BJ (cell line): ENCODE measurements at regions not wholly inside any gene's neighbourhood (a gene's known extent, or its start where the extent isn't known, plus 50 kb on each side); places are given as distances from the start of the nearest gene placed in this dataset.

Experiments
- CTCF ChIA-PET: fragments of 350-600 bp; formaldehyde crosslinking; extraction: SDS; loops from one replicate; lab custom pipeline; 2021; ENCODE audit warnings: antibody characterized with exemption, inconsistent platforms; lab: Yijun Ruan, JAX
- POLR2A ChIA-PET: fragments of 300-600 bp; sonication (Branson Sonifier 250); formaldehyde crosslinking; extraction: SDS; loops from one replicate; lab custom pipeline; 2021; ENCODE audit warnings: antibody characterized with exemption; lab: Charles Lee
- DNase-seq: peaks from one replicate; pipeline ENCODE4 v3.0.0-alpha.2; 2011; ENCODE audit warnings: low read depth
- H3K27me3 ChIP-seq: 2 replicates; pipeline ENCODE4 v1.6.0; 2011; ENCODE audit warnings: low read length; ENCODE audit not compliant: control insufficient read depth, insufficient read depth
- H3K36me3 ChIP-seq: 2 replicates; pipeline ENCODE4 v1.5.1; 2011; ENCODE audit warnings: low read length; ENCODE audit not compliant: control insufficient read depth, insufficient read depth
- H3K4me3 ChIP-seq: 2 replicates; pipeline ENCODE4 v1.5.1; 2011; ENCODE audit warnings: low read depth, mild to moderate bottlenecking, control low read depth, low read length
- TF ChIP-seq, protein P1 (sequence below): IDR thresholded peaks from 2 replicates; pipeline ENCODE4 v1.5.1; 2011; ENCODE audit warnings: low read depth, mild to moderate bottlenecking, control low read depth, inconsistent platforms, low read length, moderate library complexity; ENCODE audit not compliant: insufficient read depth

- TF ChIP-seq, protein P1, sequence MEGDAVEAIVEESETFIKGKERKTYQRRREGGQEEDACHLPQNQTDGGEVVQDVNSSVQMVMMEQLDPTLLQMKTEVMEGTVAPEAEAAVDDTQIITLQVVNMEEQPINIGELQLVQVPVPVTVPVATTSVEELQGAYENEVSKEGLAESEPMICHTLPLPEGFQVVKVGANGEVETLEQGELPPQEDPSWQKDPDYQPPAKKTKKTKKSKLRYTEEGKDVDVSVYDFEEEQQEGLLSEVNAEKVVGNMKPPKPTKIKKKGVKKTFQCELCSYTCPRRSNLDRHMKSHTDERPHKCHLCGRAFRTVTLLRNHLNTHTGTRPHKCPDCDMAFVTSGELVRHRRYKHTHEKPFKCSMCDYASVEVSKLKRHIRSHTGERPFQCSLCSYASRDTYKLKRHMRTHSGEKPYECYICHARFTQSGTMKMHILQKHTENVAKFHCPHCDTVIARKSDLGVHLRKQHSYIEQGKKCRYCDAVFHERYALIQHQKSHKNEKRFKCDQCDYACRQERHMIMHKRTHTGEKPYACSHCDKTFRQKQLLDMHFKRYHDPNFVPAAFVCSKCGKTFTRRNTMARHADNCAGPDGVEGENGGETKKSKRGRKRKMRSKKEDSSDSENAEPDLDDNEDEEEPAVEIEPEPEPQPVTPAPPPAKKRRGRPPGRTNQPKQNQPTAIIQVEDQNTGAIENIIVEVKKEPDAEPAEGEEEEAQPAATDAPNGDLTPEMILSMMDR = no peak
- ChIA-PET CTCF (no interaction called here), POLR2A (no interaction called here)
- Histone ChIP-seq H3K36me3 (no peaks in the 10 kb centered on the region), H3K27me3 (no peaks in the 10 kb centered on the region), H3K4me3 (no peak overlapping the region)
- no peak for DNase-seq
Measured at GRCh38 chr20:5434116-5434515, 117.4 kb upstream of the PROKR2 start.

DNA sequence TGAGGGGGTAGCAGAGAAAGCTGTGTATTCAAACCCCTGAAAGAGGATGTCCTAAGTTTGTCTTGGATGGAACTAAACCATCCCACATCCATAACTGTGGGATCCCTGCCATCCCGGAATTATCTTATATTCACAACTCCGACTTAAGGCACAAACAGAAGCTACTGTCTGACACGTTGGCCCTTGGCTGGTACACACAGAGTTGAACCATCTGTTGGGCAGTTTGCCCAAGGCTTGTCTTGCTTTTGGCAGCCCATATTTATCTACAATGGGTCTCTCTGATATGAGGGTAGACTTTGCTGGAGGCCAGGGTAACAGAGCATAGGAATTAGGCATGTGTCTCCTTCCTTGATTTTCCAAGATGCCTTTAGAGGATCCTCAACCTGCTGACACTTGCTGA lies 116.6 kb upstream of the PROKR2 start:
- no peak for DNase-seq
- ChIA-PET CTCF (no interaction called here), POLR2A (no interaction called here)
- no peaks in the 10 kb centered on the region for H3K36me3 ChIP-seq
- TF ChIP-seq, protein P1 = no peak
- no peak overlapping the region for H3K4me3 ChIP-seq
- H3K27me3 ChIP-seq = no peaks in the 10 kb centered on the region

GRCh38 chr20:5432030-5432429 lies 115.3 kb upstream of the PROKR2 start:
- TF ChIP-seq, protein P1 = no peak
- POLR2A ChIA-PET = no interaction called here
- no peaks in the 10 kb centered on the region for H3K27me3 ChIP-seq
- H3K36me3 ChIP-seq = no peaks in the 10 kb centered on the region
- DNase-seq = no peak
- no peak overlapping the region for H3K4me3 ChIP-seq
- CTCF ChIA-PET = interaction anchor here (1.0 kb wide), 1 partner anchor 16 kb away, joined by 4 read pairs; no protein-coding TSS in a partner anchor

GRCh38 chr20:5430670-5431069 lies 113.9 kb upstream of the PROKR2 start:
- TF ChIP-seq, protein P1 = no peak
- no peak for DNase-seq
- Histone ChIP-seq H3K4me3 (no peak overlapping the region), H3K36me3 (no peaks in the 10 kb centered on the region), H3K27me3 (no peaks in the 10 kb centered on the region)
- ChIA-PET CTCF (no interaction called here), POLR2A (no interaction called here)

GRCh38 chr20:5426026-5426425 lies 109.3 kb upstream of the PROKR2 start:
- no peak for DNase-seq
- TF ChIP-seq, protein P1 = no peak
- ChIA-PET CTCF (no interaction called here), POLR2A (no interaction called here)
- Histone ChIP-seq H3K27me3 (no peaks in the 10 kb centered on the region), H3K36me3 (no peaks in the 10 kb centered on the region), H3K4me3 (no peak overlapping the region)
